ENCODE measurements at regions not wholly inside any gene's neighbourhood (a gene's known extent, or its start where the extent isn't known, plus 50 kb on each side); places are given as distances from the start of the nearest gene placed in this dataset.
"Not testable (repeated sequence)": the region's sequence is repeated elsewhere in the genome, so short reads cannot be mapped to it uniquely, and the experiment has no call there.

DNA sequence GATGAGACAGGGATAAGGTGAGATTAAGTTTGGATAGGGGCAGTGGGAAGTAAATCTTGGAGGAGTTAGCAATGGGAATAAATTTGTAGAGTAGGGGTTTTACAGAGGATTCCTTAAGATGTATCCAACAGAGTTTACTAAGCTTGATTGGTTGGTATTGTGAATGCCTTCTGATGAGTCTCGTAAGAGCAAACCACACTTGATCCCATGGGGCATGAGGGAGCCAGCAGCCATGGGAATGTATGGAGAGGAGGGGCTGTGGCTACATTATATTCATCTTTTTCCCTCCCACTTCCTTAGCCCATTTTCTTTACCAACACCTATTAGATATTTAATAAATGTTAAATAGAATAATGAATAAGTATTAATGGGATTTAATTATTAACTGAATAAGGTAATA, 126.6 kb upstream of the NDST3 start:
- intact Hi-C loops (cut with micrococcal nuclease): no loop called here

DNA sequence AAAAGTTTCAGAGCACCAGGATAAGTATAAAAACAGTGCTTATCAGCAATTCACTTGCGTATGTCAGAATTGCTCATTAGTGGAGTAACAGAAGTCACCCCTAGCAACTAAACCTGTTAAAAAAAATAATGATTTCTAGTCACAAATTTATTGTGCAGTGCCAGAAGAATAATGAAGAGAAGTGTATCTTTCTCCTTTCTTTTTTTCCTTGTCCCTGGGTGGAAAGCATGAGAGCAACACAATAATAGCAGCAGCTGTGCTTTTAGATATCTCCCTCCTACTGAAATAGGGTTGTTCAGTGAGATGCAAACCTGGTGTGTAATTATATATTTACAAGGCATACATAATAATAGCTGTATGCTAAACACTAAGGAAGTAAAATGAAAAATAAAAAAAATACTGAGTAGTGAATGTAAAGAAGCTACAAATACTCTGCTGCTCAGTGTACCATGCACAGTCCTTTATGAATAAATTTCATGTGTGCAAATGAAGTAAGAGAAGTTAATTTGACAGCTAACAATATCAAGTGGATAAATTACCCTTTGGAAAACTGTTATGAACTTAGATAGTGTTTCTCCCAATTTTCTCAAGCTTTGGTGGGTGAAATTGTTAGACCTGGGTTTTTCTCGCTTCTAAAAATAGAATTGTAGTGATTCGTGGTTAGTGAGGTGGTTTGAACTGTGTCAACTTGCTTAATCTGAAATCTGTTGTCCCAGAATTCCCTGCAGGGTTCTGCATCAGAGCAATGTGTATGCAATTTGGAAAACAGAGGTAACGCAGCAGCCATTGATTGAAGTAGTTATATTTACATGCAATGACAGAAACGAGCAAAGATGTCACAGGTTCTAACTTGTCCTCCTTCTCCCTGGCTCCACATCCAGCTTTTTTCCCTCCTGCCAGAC, 125.7 kb upstream of the NDST3 start:
- intact Hi-C loops (cut with micrococcal nuclease): no loop called here

DNA sequence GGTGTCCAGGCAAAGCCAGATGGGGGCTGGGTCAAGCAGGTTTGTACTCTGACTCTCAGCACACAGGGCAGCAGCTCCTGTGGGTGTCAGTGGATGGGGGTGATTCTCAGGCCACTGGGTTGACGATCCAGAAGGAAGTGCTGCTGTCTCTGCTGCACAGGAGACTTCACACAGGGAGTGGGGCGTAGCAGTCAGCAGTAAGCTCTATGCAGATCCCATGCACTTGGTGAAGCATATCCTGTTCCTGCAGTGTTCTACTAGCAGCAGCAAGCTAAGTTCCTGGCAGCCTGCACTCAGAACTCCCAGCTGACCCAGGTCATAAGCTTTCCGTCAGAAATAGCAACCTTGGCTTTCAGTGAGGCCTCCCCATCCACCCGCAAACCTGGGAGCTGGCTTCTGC, 117.6 kb upstream of the NDST3 start:
- intact Hi-C loops (cut with micrococcal nuclease): no loop called here

DNA sequence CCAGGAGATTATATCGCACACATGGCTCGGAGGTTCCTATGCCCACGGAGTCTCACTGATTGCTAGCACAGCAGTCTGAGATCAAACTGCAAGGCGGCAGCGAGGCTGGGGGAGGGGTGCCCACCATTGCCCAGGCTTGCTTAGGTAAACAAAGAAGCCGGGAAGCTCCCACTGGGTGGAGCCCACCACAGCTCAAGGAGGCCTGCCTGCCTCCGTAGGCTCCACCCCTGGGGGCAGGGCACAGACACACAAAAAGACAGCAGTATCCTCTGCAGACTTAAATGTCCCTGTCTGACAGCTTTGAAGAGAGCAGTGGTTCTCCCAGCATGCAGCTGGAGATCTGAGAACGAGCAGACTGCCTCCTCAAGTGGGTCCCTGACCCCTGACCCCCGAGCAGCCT, 112.0 kb upstream of the NDST3 start:
- intact Hi-C loops (cut with micrococcal nuclease): not testable (repeated sequence)

DNA sequence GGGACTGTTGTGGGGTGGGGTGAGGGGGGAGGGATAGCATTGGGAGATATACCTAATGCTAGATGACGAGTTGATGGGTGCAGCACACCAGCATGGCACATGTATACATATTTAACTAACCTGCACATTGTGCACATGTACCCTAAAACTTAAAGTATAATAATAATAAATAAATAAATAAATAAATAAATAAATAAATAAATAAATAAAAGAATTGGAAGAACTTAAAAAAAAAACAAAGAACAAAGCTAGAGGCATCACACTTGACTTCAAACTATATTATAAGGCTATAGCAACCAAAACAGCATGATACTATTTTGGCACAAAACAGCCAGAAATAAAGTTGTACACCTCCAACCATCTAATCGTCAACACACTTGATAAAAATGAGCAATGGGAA, 106.5 kb upstream of the NDST3 start:
- intact Hi-C loops (cut with micrococcal nuclease): not testable (repeated sequence)

DNA sequence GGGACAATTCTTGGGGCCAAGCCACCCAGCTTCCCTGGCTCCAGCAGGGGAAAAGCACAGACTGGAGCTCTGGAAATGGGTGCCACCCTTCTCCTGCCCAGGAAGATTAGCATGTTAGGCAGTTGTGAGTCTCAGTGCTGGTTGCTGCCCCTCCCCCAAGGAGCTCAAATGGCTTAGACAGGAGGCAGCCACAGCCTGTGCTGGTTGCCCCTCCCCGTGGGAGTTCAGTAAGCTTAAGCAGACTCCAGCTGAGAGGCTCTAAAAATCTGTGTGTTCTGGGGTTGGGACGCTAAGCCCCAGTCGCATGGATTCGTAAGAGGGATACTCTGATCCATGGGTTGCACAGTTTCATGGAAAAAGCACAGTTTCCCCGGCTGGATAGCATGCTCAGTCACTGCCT, 92.7 kb upstream of the NDST3 start:
- intact Hi-C loops (cut with micrococcal nuclease): no loop called here

DNA sequence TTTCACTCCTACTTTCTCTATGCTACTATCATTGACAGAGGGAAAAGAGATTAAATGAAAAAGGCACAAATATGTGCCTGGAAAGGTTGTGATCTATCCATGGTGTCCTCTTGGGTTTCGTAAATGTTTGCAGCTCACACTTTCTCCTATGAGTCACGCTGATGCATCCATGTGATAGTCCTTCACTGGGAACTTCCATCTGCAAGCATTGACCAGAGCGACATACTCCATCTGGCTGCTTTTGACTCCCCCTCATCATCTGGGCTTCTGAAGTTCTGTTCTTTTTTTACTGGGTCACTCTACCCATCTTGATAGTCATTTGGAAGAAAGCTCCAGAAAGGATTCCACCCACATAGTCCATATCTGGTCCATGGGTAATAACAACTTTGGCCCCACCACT, 84.7 kb upstream of the NDST3 start:
- intact Hi-C loops (cut with micrococcal nuclease): no loop called here

DNA sequence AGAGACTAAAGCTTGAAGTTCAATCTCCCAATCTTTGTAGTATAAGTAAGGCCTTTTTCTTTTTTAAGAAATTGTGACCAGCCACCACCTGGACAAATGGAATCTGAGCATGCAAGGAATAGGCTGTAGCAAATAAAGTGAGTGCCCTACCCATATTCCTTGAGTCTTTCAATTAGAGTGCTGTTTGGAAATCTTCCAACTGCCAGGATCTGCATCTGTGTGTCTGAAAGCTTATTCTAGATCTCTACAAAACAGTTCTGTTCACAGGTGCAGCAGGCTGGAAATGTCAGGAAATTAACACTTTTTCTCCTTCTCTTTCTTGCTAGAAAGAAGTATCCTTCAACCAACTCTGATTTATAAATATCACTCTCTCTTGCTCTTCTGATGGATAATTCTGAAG, 76.7 kb upstream of the NDST3 start:
- intact Hi-C loops (cut with micrococcal nuclease): no loop called here

DNA sequence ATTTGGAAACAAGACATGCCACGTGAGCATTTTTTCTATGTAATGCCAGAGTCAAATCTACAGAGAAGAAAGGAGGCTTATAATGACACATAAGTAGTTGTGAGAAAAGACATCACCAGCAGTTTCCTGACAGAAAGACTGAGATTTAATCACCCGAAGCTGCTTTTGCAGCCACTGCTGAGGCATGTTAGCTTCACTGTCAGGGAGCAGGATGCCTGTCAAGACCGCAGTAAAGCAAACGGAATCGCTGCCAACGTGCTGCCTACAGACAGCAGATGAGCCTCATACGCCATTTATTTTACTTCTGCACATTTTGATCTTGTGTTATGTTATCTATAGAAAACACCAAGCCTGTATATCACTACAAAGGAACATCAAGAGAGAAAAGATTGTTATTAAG, 68.7 kb upstream of the NDST3 start:
- intact Hi-C loops (cut with micrococcal nuclease): no loop called here

DNA sequence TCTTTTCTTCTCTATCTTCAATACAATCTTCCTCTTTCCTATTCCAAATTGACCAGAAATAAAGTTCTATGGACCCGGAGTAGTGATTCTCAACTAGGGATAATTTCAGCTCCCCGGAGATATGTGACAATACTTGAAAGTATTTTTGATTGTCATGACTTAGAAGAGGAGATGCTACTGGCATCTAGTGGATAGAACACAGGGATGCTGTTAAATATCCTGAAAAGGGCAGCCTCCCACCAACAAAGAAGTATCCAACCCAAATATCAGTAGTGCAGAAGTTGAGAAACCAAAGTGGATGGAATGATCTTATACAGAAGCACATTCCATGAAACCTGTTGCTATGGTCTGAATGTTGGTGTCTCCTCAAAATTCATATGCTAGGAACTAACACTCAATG, 65.7 kb upstream of the NDST3 start:
- intact Hi-C loops (cut with micrococcal nuclease): no loop called here

DNA sequence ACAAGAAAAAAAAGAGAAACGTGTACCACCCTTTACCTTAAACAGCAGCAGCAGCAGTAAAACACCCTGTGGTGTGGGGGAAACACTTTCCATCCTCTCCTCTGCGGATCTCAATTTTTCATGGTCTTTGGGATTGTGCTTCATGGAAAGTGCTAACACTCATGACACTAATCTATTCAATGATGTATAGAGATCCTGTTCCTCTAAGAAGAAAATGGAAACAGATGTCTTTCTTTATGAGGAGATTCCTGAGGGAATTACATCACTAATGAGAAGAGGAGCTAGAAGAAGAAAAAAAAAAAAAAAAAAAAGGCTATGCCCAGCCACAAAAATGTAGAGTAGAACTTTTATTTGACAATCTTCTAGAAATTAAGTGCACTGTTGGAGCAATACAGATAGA, 62.9 kb upstream of the NDST3 start:
- intact Hi-C loops (cut with micrococcal nuclease): no loop called here

DNA sequence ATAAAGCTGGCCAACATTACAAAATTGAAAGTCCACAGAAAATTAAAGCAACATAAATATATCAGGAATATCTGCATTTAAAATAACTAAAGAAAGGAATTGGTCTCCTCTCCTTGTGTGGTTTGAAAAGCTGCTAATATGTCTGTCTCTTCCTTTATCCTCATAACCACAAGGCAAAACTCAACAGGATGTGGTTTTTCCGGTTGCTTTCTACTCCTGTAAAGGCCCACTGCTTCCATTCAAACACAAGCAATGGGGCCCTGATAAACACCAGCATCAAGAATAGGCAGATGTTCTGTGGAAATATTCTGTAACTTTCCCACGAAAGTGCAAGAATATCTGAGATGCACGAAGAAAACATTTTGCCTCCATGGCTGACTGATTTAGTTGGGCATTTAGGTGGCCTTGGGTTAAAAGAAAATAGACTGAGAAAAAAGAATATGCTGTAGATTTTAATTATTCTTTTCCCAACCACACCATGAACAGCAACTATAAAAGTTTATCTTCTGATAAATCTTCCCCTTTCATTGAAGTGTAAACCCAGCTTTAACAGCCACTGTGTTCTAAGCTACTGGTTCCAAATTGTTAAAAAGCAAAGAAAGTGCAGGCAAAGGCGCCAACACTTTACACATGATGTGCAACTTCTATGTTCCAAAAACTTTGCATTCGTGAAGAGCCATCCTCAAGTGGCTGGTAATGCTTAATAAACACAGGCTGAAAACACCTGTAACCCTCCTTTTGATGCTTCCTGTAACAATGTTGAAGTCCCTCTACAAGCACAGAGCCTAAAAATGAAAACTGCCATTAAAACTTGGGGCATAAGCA, 50.5 kb upstream of the NDST3 start:
- intact Hi-C loops (cut with micrococcal nuclease): no loop called here

DNA sequence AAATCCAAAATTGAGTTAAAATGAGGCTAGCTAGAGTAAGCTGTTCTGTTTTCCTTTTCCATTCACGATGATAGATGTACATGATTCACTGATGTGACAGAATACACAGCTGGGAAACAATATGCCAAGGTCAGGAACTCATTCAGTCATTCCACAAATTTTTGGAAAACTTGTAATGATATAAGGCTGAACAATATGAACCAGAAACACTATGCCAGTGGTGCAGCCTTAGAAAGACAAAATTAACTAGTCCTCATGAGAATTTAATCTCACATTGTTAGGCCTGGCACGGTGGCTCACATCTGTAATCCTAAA, 50.0 kb upstream of the NDST3 start:
- intact Hi-C loops (cut with micrococcal nuclease): no loop called here

All from T-helper 2 cell treated with Interferon-gamma antibody and Interleukin-4, amounts not matched to agents 100 ng/mL and 5 ng/mL, for 36 hours (primary cell).